Spleen (tissue), 11 donors: ENCODE measurements at regions not wholly inside any gene's neighbourhood (a gene's known extent, or its start where the extent isn't known, plus 50 kb on each side); places are given as distances from the start of the nearest gene placed in this dataset.
"Not testable (repeated sequence)": the region's sequence is repeated elsewhere in the genome, so short reads cannot be mapped to it uniquely, and the experiment has no call there.

Experiments
- DNase-seq: peaks from one replicate; pipeline ENCODE4 v3.0.0-alpha.2; 2020
- H3K27ac ChIP-seq, 8 donors: fragments of 200-600 bp; sonication (generic) in 7 of 8; 1 replicate in 4 of 8; 2 replicates in 4 of 8; pipeline versions ENCODE4 v1.5.0 to v1.8.0; 2016 to 2021; ENCODE audit warnings: inconsistent platforms in 4 of 8, mild to moderate bottlenecking in 4 of 8, moderate library complexity in 1 of 8
- H3K27me3 ChIP-seq, 7 donors: fragments of 200-600 bp; sonication (generic) in 6 of 7; replicated peaks in 1 of 7; 1 replicate in 4 of 7; 2 replicates in 3 of 7; pipeline versions ENCODE4 v1.5.0 to v1.8.0; 2016 to 2021; ENCODE audit warnings: inconsistent platforms in 3 of 7, mild to moderate bottlenecking in 1 of 7
- H3K36me3 ChIP-seq, 6 donors: fragments of 200-600 bp; sonication (generic) in 5 of 6; 1 replicate in 4 of 6; 2 replicates in 2 of 6; pipeline versions ENCODE4 v1.5.0 to v1.8.0; 2016 to 2021; ENCODE audit warnings: inconsistent platforms in 2 of 6
- H3K4me1 ChIP-seq, 6 donors: fragments of 200-600 bp; sonication (generic) in 5 of 6; 1 replicate in 3 of 6; 2 replicates in 3 of 6; pipeline versions ENCODE4 v1.5.0 to v1.8.0; 2016 to 2021; ENCODE audit warnings: inconsistent platforms in 3 of 6
- H3K4me3 ChIP-seq, 8 donors: fragments of 200-600 bp; sonication (generic) in 7 of 8; 1 replicate in 4 of 8; 2 replicates in 4 of 8; pipeline versions ENCODE4 v1.5.0 to v1.8.0; 2016 to 2021; ENCODE audit warnings: inconsistent platforms in 4 of 8, mild to moderate bottlenecking in 4 of 8, moderate library complexity in 2 of 8
- H3K9me3 ChIP-seq, 8 donors: fragments of 200-600 bp; sonication (generic) in 7 of 8; 1 replicate in 4 of 8; 2 replicates in 4 of 8; pipeline versions ENCODE4 v1.5.0 to v1.8.0; 2016 to 2021; ENCODE audit warnings: inconsistent platforms in 4 of 8
- POLR2A ChIP-seq, 3 donors: fragments of 450-650 bp; IDR thresholded peaks; one replicate each; pipeline ENCODE4 v1.5.1; 2017; ENCODE audit warnings: antibody characterized with exemption in 3 of 3, mild to moderate bottlenecking in 1 of 3
- POLR2AphosphoS5 ChIP-seq, 3 donors: sonication (generic); formaldehyde crosslinking; IDR thresholded peaks; one replicate each; pipeline ENCODE4 v1.5.1; 2017; ENCODE audit warnings: antibody characterized with exemption in 3 of 3
- WGBS, 5 donors: extraction: QIAGEN DNeasy Blood & Tissue Kit in 3 of 5; methylation state at CpG; one replicate each; pipeline versions ENCODE4 v1.1.5 to v1.1.7; 2013 to 2018; 5-methylcytosine and 5-hydroxymethylcytosine counted together
- intact Hi-C: fragments of 100-400 bp; cut with DNase I; formaldehyde crosslinking; loops from one replicate; pipeline ENCODE4 v1.15.0; 2023; ENCODE audit warnings: low total_unique reads
- TF ChIP-seq, protein P1 (sequence below), 11 experiments: fragments of 200-600 bp in 7 of 11; fragments of 450-650 bp in 4 of 11; sonication (generic) in 4 of 11; IDR thresholded peaks in 8 of 11; conservative IDR thresholded peaks in 3 of 11; 1 replicate in 7 of 11; 2 replicates in 4 of 11; pipeline versions ENCODE4 v1.4.0 to v1.8.0; 2016 to 2021; ENCODE audit warnings: antibody characterized with exemption in 11 of 11, inconsistent platforms in 4 of 11, mild to moderate bottlenecking in 1 of 11
- donor health status: healthy with polysubstance abuse.
- donor health status: DM: no; HTN: no; CAD: no; lungs with moderate emphysema.
- donor health status: DM: no; HTN: no; CAD: no.
- donor health status: Bipolar disorder and iron deficiency.
- donor health status: healthy.
- donor health status: DM: no; HTN: no; CAD: no.
- donor health status: DM: yes; HTN: yes; CAD: no.

- 89 to 93% (median 93%) methylated on average over 8 of the region's 8 CpGs for WGBS, 5 donors
- intact Hi-C loops: no loop called here
- H3K4me1 ChIP-seq: no peaks in the 10 kb centered on the region
- H3K4me3 ChIP-seq: no peak overlapping the region
- no peaks in the 10 kb centered on the region for H3K27me3 ChIP-seq
- no peaks in the 10 kb centered on the region for H3K36me3 ChIP-seq
- H3K9me3 ChIP-seq: peaks cover 0 to 19% (median 12%) of the 10 kb centered on the region in 8 donors
- TF ChIP-seq, protein P1, sequence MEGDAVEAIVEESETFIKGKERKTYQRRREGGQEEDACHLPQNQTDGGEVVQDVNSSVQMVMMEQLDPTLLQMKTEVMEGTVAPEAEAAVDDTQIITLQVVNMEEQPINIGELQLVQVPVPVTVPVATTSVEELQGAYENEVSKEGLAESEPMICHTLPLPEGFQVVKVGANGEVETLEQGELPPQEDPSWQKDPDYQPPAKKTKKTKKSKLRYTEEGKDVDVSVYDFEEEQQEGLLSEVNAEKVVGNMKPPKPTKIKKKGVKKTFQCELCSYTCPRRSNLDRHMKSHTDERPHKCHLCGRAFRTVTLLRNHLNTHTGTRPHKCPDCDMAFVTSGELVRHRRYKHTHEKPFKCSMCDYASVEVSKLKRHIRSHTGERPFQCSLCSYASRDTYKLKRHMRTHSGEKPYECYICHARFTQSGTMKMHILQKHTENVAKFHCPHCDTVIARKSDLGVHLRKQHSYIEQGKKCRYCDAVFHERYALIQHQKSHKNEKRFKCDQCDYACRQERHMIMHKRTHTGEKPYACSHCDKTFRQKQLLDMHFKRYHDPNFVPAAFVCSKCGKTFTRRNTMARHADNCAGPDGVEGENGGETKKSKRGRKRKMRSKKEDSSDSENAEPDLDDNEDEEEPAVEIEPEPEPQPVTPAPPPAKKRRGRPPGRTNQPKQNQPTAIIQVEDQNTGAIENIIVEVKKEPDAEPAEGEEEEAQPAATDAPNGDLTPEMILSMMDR (IDR thresholded peaks at IDR 0.05 in 8 of 11, conservative IDR thresholded peaks at IDR 0.05 in 3 of 11): no peak
- TF ChIP-seq POLR2AphosphoS5 (IDR thresholded peaks at IDR 0.05) (no peak), POLR2A (IDR thresholded peaks at IDR 0.05) (no peak)
- H3K27ac ChIP-seq: no peak overlapping the region
- no peak for DNase-seq
Measured at GRCh38 chr15:96209285-96209735, 121.2 kb upstream of the NR2F2 start.

DNA sequence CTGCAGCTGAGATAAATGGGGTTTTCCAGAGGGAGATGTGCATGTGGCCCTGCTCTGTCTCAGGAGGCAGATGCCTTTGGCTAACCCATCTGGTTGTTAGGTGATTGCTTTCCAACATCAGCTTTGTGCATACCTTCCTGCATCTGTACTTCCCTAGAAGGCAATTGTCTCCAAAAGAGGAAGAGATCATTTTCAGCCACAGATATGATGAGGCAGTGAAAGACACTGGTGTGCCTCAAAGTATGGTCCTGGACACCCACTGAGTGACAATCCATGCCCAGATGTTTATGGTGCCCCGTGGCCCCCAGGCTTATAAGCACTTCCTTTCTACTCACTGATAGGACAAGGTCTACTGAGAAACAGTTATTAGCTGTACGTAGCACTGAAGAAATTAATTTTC is 117.5 kb upstream of the NR2F2 start:
- Histone ChIP-seq H3K4me1 (no peaks in the 10 kb centered on the region), H3K4me3 (no peak overlapping the region), H3K27ac (no peak overlapping the region), H3K9me3 (peaks cover 0 to 17% (median 0%) of the 10 kb centered on the region in 8 donors), H3K27me3 (no peaks in the 10 kb centered on the region), H3K36me3 (no peaks in the 10 kb centered on the region)
- intact Hi-C loops: loop anchor here (5.0 kb wide), 1 partner anchor 49 kb away; no protein-coding TSS in a partner anchor
- 66 to 87% (median 72%) methylated on average over 2 of the region's 2 CpGs for WGBS, 5 donors
- no peak for DNase-seq
- no peak for TF ChIP-seq POLR2A (IDR thresholded peaks at IDR 0.05)
- TF ChIP-seq POLR2AphosphoS5 (IDR thresholded peaks at IDR 0.05): no peak
- TF ChIP-seq, protein P1 (IDR thresholded peaks at IDR 0.05 in 8 of 11, conservative IDR thresholded peaks at IDR 0.05 in 3 of 11): no peak

- intact Hi-C loops: loop anchor here (5.0 kb wide), 1 partner anchor 48 kb away; no protein-coding TSS in a partner anchor
- no peak for DNase-seq
- Histone ChIP-seq H3K9me3 (peaks cover 0 to 17% (median 0%) of the 10 kb centered on the region in 8 donors), H3K36me3 (no peaks in the 10 kb centered on the region), H3K4me3 (no peak overlapping the region), H3K4me1 (no peaks in the 10 kb centered on the region), H3K27ac (no peak overlapping the region), H3K27me3 (no peaks in the 10 kb centered on the region)
- WGBS, 5 donors: 82 to 94% (median 90%) methylated on average over 4 of the region's 4 CpGs
- TF ChIP-seq, protein P1 (IDR thresholded peaks at IDR 0.05 in 8 of 11, conservative IDR thresholded peaks at IDR 0.05 in 3 of 11): no peak
- no peak for TF ChIP-seq POLR2AphosphoS5 (IDR thresholded peaks at IDR 0.05)
- no peak for TF ChIP-seq POLR2A (IDR thresholded peaks at IDR 0.05)
Measured at GRCh38 chr15:96213896-96214295, 116.6 kb upstream of the NR2F2 start.

DNA sequence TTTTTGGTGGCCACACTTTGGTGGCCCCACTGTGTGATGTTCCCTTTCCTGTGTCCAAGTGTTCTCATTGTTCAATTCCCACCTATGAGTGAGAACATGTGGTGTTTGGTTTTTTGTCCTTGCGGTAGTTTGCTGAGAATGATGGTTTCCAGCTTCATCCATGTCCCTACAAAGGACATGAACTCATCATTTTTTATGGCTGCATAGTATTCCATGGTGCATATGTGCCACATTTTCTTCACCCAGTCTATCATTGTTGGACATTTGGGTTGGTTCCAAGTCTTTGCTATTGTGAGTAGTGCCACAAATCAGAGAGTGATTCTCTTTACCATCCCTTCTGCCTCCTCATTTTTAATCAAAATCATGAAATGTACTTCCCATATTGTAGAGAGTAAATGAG is 114.0 kb upstream of the NR2F2 start:
- H3K4me1 ChIP-seq, H3K27ac ChIP-seq, H3K36me3 ChIP-seq, H3K27me3 ChIP-seq, H3K4me3 ChIP-seq, DNase-seq, intact Hi-C loops: not testable (repeated sequence)
- 80 to 88% methylated on average over 1 of the region's 1 CpG; no CpG with 5 or more reads in 3 of the 5 donors for WGBS, 5 donors
- H3K9me3 ChIP-seq: peaks cover 0 to 10% (median 0%) of the 10 kb centered on the region in 8 donors

DNA sequence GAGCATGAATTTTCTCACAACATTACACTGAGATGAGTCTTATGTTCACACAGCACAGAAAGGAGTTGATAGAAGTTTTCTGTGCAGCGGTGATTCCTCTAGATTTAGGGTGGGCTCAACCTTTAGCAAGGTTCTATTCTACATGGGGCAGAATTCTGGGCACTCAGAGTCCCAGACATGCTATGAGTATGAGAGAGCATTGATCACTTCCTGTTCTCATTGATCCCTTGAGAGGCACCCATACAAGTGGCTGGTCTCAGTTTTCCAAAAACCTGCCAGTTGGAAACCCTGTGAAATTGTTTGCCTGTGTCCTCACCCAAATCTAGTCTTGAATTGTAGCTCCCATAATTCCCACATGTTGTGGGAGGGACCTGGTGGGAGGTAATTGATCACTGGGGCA is 112.5 kb upstream of the NR2F2 start:
- no peak for DNase-seq
- Histone ChIP-seq H3K36me3 (no peaks in the 10 kb centered on the region), H3K27me3 (no peaks in the 10 kb centered on the region), H3K9me3 (peaks cover 0 to 9% (median 0%) of the 10 kb centered on the region in 8 donors), H3K27ac (no peak overlapping the region), H3K4me1 (no peaks in the 10 kb centered on the region), H3K4me3 (no peak overlapping the region)
- TF ChIP-seq POLR2A (IDR thresholded peaks at IDR 0.05) (no peak), POLR2AphosphoS5 (IDR thresholded peaks at IDR 0.05) (no peak)
- TF ChIP-seq, protein P1 (IDR thresholded peaks at IDR 0.05 in 8 of 11, conservative IDR thresholded peaks at IDR 0.05 in 3 of 11): no peak
- 75 to 100% (median 86%) methylated on average over 1 of the region's 1 CpG for WGBS, 5 donors
- intact Hi-C loops: no loop called here
